Astrocyte (in vitro differentiated cells and primary cell): ENCODE measurements at regions not wholly inside any gene's neighbourhood (a gene's known extent, or its start where the extent isn't known, plus 50 kb on each side); places are given as distances from the start of the nearest gene placed in this dataset.

ENCODE experiments used
- CTCF ChIP-seq: IDR thresholded peaks from 2 replicates; pipeline ENCODE4 v1.5.1; 2011; ENCODE audit warnings: low read depth, mild to moderate bottlenecking, inconsistent platforms, low read length, moderate library complexity; ENCODE audit not compliant: insufficient read depth
- EZH2 ChIP-seq: IDR thresholded peaks from 2 replicates; pipeline ENCODE4 v1.6.1; 2012; ENCODE audit warnings: mild to moderate bottlenecking, low read length, inconsistent platforms; ENCODE audit not compliant: insufficient read depth

GRCh38 chr1:112341986-112342385, 54.0 kb upstream of the CTTNBP2NL start:
- TF ChIP-seq CTCF: no peak
- TF ChIP-seq EZH2: no peak
